Kidney epithelial cell (primary cell): ENCODE measurements at regions not wholly inside any gene's neighbourhood (a gene's known extent, or its start where the extent isn't known, plus 50 kb on each side); places are given as distances from the start of the nearest gene placed in this dataset.
"Not testable (repeated sequence)": the region's sequence is repeated elsewhere in the genome, so short reads cannot be mapped to it uniquely, and the experiment has no call there.

Experiments used
- DNase-seq: peaks from one replicate; pipeline ENCODE4 v3.0.0-alpha.2; 2010; ENCODE audit warnings: low read depth
- H3K27me3 ChIP-seq: 2 replicates; pipeline ENCODE4 v1.6.0; 2011; ENCODE audit warnings: low read length; ENCODE audit not compliant: control insufficient read depth, insufficient read depth
- H3K36me3 ChIP-seq: 2 replicates; pipeline ENCODE4 v1.5.1; 2011; ENCODE audit warnings: low read length; ENCODE audit not compliant: control insufficient read depth, insufficient read depth
- H3K4me3 ChIP-seq: 2 replicates; pipeline ENCODE4 v1.5.1; 2011; ENCODE audit warnings: low read depth, mild to moderate bottlenecking, control low read depth, low read length
- CTCF ChIP-seq: IDR thresholded peaks from 2 replicates; pipeline ENCODE4 v1.5.1; 2011; ENCODE audit warnings: mild to moderate bottlenecking, moderate library complexity, low read length, control low read depth, inconsistent platforms; ENCODE audit not compliant: insufficient read depth, poor library complexity, severe bottlenecking

GRCh38 chr6:144912474-144912873 is 627.3 kb downstream of the UTRN start:
- no peaks in the 10 kb centered on the region for H3K27me3 ChIP-seq
- TF ChIP-seq CTCF: peak; percentile 12
- no peaks in the 10 kb centered on the region for H3K36me3 ChIP-seq
- no peak for DNase-seq
- H3K4me3 ChIP-seq: no peak overlapping the region

- H3K4me3 ChIP-seq: no peak overlapping the region
- no peaks in the 10 kb centered on the region for H3K36me3 ChIP-seq
- no peaks in the 10 kb centered on the region for H3K27me3 ChIP-seq
- TF ChIP-seq CTCF: no peak
- DNase-seq: no peak
These were observed 632.9 kb downstream of the UTRN start for GRCh38 chr6:144918073-144918472.

GRCh38 chr6:144919560-144919959 is 634.4 kb downstream of the UTRN start:
- H3K4me3 ChIP-seq: no peak overlapping the region
- no peaks in the 10 kb centered on the region for H3K27me3 ChIP-seq
- TF ChIP-seq CTCF: no peak
- H3K36me3 ChIP-seq: no peaks in the 10 kb centered on the region
- no peak for DNase-seq

GRCh38 chr6:144920391-144920961 is 635.3 kb downstream of the UTRN start:
- no peaks in the 10 kb centered on the region for H3K27me3 ChIP-seq
- H3K4me3 ChIP-seq: no peak overlapping the region
- no peaks in the 10 kb centered on the region for H3K36me3 ChIP-seq
- no peak for DNase-seq
- TF ChIP-seq CTCF: no peak

- no peak for DNase-seq
- Histone ChIP-seq H3K27me3 (no peaks in the 10 kb centered on the region), H3K36me3 (no peaks in the 10 kb centered on the region), H3K4me3 (no peak overlapping the region)
- no peak for TF ChIP-seq CTCF
These were observed 636.3 kb downstream of the UTRN start for GRCh38 chr6:144921206-144921975.

GRCh38 chr6:144922120-144922722 is 637.1 kb downstream of the UTRN start:
- no peak for TF ChIP-seq CTCF
- Histone ChIP-seq H3K4me3 (no peak overlapping the region), H3K36me3 (no peaks in the 10 kb centered on the region), H3K27me3 (no peaks in the 10 kb centered on the region)
- no peak for DNase-seq

GRCh38 chr6:144922771-144923490 is 637.8 kb downstream of the UTRN start:
- not testable (repeated sequence) for H3K36me3 ChIP-seq, DNase-seq, H3K27me3 ChIP-seq, H3K4me3 ChIP-seq

GRCh38 chr6:144923491-144923787 is 638.3 kb downstream of the UTRN start:
- DNase-seq, H3K4me3 ChIP-seq, H3K27me3 ChIP-seq, H3K36me3 ChIP-seq: not testable (repeated sequence)
